Spinal cord (tissue), 9 donors: ENCODE measurements at regions not wholly inside any gene's neighbourhood (a gene's known extent, or its start where the extent isn't known, plus 50 kb on each side); places are given as distances from the start of the nearest gene placed in this dataset.
A peak's percentile ranks its signal among the peaks of the same experiment; 100 is the strongest.

Experiments used
- DNase-seq, 6 donors: peaks; one replicate each; pipeline versions ENCODE4 v3.0.0 to v3.0.0-alpha.2; 2013 to 2015; ENCODE audit warnings: low spot score in 6 of 6, low read depth in 4 of 6
- H3K27ac ChIP-seq: one replicate; pipeline ENCODE4 v1.5.1; 2013; ENCODE audit warnings: low read depth, low read length, control low read depth
- H3K27me3 ChIP-seq: one replicate; pipeline ENCODE4 v1.6.1; 2013; ENCODE audit warnings: low read length; ENCODE audit not compliant: control insufficient read depth, insufficient read depth
- H3K36me3 ChIP-seq: one replicate; pipeline ENCODE4 v1.6.1; 2013; ENCODE audit warnings: low read length; ENCODE audit not compliant: control insufficient read depth, insufficient read depth
- H3K4me1 ChIP-seq: one replicate; pipeline ENCODE4 v1.6.1; 2013; ENCODE audit warnings: low read length; ENCODE audit not compliant: control insufficient read depth, insufficient read depth
- H3K4me3 ChIP-seq: one replicate; pipeline ENCODE4 v1.5.1; 2013; ENCODE audit warnings: low read depth, low read length, control low read depth
- H3K9me3 ChIP-seq: one replicate; pipeline ENCODE4 v1.6.1; 2013; ENCODE audit warnings: low read length; ENCODE audit not compliant: control insufficient read depth, insufficient read depth
- WGBS: methylation state at CpG from one replicate; pipeline ENCODE4 v1.1.5; 2013; ENCODE audit warnings: missing lambda C conversion rate; ENCODE audit not compliant: insufficient coverage; 5-methylcytosine and 5-hydroxymethylcytosine counted together
- donor health status: healthy.

DNA sequence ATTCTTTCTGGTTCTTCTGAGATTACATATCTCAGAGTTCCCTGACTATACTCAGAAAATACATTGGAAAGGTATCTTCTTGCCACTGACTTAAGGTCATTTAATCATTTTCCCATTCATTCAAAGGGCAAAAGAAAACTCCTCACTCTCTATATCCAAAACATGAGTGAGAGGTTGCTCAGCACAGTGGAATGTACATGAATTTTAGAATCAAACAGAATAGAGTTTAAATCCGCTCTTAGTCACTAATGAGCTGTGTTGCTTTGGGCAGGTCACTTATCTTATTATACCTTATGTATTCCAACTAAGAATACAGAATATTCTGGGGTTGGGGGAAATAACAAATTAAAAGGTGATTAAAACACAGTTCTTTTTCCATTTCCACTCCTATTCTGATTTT is 452.6 kb upstream of the KLF12 start:
- no peaks in the 10 kb centered on the region for H3K27me3 ChIP-seq
- H3K27ac ChIP-seq, result no peak overlapping the region
- no peaks in the 10 kb centered on the region for H3K9me3 ChIP-seq
- no peak for DNase-seq
- no peak overlapping the region for H3K4me3 ChIP-seq
- no peaks in the 10 kb centered on the region for H3K4me1 ChIP-seq
- no CpG with 5 or more reads among the region's 1 CpG for WGBS
- H3K36me3 ChIP-seq, result no peaks in the 10 kb centered on the region

DNA sequence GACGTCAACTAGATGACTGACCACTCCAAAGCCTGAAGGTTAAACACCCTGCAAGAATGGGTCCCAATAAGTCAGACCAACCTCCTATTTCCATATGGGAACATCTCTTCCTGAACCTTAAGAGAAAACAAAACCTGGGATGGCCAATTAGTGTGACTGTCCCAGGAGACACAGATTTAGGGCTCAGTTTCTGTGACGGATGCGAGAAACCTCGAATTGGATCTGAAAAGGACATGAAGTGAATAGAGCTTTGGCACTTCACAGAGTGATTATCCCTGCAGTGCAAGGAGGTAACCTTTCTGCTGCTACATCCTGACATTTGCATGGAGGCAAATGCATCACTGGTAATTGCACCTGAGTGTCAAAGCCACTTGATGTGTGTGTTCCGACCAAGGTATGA is 442.2 kb upstream of the KLF12 start:
- Histone ChIP-seq H3K27ac (peak overlapping the region; percentile 70), H3K27me3 (no peaks in the 10 kb centered on the region), H3K4me3 (peak overlapping the region; percentile 47), H3K36me3 (no peaks in the 10 kb centered on the region), H3K9me3 (no peaks in the 10 kb centered on the region), H3K4me1 (no peaks in the 10 kb centered on the region)
- DNase-seq, result peak in 2 of 6 donors; percentile 39 to 78
- 48% methylated on average over 5 of the region's 5 CpGs for WGBS

- Histone ChIP-seq H3K4me3 (peak overlapping the region; percentile 47), H3K36me3 (no peaks in the 10 kb centered on the region), H3K27ac (peak overlapping the region; percentile 70), H3K27me3 (no peaks in the 10 kb centered on the region), H3K4me1 (no peaks in the 10 kb centered on the region), H3K9me3 (no peaks in the 10 kb centered on the region)
- DNase-seq, result peak; percentile 50 to 94 (median 60)
- WGBS, result 0% methylated on average over 29 of the region's 29 CpGs
Observed at GRCh38 chr13:74575729-74576125, 441.5 kb upstream of the KLF12 start.

GRCh38 chr13:74574964-74575728 is 440.9 kb upstream of the KLF12 start:
- Histone ChIP-seq H3K27me3 (no peaks in the 10 kb centered on the region), H3K36me3 (no peaks in the 10 kb centered on the region), H3K9me3 (no peaks in the 10 kb centered on the region), H3K4me3 (peak overlapping the region; percentile 47), H3K4me1 (no peaks in the 10 kb centered on the region), H3K27ac (peak overlapping the region; percentile 70)
- DNase-seq, result peak in 1 of 6 donors; percentile 71
- WGBS, result 0% methylated on average over 2 of the region's 10 CpGs

- no peak for DNase-seq
- H3K27ac ChIP-seq, result no peak overlapping the region
Observed at GRCh38 chr13:74573654-74574053, 439.4 kb upstream of the KLF12 start.

GRCh38 chr13:74571811-74572210 is 437.6 kb upstream of the KLF12 start:
- Histone ChIP-seq H3K27me3 (no peaks in the 10 kb centered on the region), H3K4me1 (no peaks in the 10 kb centered on the region), H3K4me3 (no peak overlapping the region), H3K27ac (no peak overlapping the region), H3K9me3 (no peaks in the 10 kb centered on the region), H3K36me3 (no peaks in the 10 kb centered on the region)
- WGBS, result 86% methylated on average over 1 of the region's 4 CpGs
- DNase-seq, result no peak

More at GRCh38 chr13:74573654-74574053, 439.4 kb upstream of the KLF12 start:
- no peak overlapping the region for H3K4me3 ChIP-seq
- no peaks in the 10 kb centered on the region for H3K27me3 ChIP-seq
- H3K4me1 ChIP-seq, result no peaks in the 10 kb centered on the region
- no peaks in the 10 kb centered on the region for H3K9me3 ChIP-seq
- H3K36me3 ChIP-seq, result no peaks in the 10 kb centered on the region
- WGBS, result 93% methylated on average over 3 of the region's 7 CpGs

GRCh38 chr13:74570834-74571233 is 436.6 kb upstream of the KLF12 start:
- H3K4me1 ChIP-seq, result no peaks in the 10 kb centered on the region
- H3K27ac ChIP-seq, result no peak overlapping the region
- no peaks in the 10 kb centered on the region for H3K27me3 ChIP-seq
- no peak overlapping the region for H3K4me3 ChIP-seq
- H3K9me3 ChIP-seq, result no peaks in the 10 kb centered on the region
- H3K36me3 ChIP-seq, result no peaks in the 10 kb centered on the region
- 75% methylated on average over 2 of the region's 2 CpGs for WGBS
- DNase-seq, result no peak

DNA sequence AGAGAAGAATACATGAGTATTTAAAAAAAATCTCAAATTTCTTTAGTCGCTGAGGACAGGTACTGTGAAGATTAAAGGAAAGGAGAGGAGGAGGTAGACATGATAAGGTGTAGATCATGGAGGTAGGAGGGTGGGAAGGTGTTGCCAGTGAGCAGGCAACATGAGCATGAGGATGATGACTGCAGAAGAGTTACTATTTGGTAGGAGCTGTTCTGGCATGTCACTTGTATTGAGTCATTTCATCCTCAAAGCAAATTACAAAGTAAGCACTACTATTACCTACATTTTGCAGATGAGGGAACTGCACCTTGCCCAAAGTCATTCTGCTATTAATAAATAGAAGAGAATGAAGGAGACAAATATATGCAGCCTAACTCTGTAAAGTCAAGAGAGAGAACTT is 435.8 kb upstream of the KLF12 start:
- DNase-seq, result no peak
- Histone ChIP-seq H3K36me3 (no peaks in the 10 kb centered on the region), H3K4me1 (no peaks in the 10 kb centered on the region), H3K9me3 (no peaks in the 10 kb centered on the region), H3K4me3 (no peak overlapping the region), H3K27ac (no peak overlapping the region), H3K27me3 (no peaks in the 10 kb centered on the region)
- WGBS, result 100% methylated on average over 1 of the region's 1 CpG

GRCh38 chr13:74569251-74569650 is 435.0 kb upstream of the KLF12 start:
- Histone ChIP-seq H3K4me3 (no peak overlapping the region), H3K36me3 (no peaks in the 10 kb centered on the region), H3K4me1 (no peaks in the 10 kb centered on the region), H3K9me3 (no peaks in the 10 kb centered on the region), H3K27me3 (no peaks in the 10 kb centered on the region), H3K27ac (no peak overlapping the region)
- DNase-seq, result no peak
- no CpG with 5 or more reads among the region's 1 CpG for WGBS

DNA sequence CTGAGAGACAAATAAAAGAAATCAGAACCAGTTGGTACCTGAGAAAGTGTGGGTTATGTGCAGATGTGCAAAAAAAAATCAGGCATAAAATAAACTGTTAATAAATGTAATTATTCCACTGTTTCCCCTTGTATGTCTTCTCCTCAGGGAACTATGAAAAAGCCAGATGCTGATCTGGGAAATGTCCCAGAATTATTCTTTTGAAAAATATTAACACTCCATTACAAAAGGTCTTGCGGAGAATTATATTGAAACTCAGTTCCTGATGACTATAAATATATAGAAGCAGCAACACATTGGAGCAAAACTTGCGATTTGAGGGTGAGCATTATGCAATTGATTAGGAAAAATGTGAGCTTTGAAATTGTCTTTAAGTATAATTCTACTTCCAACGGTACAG is 433.3 kb upstream of the KLF12 start:
- Histone ChIP-seq H3K4me3 (no peak overlapping the region), H3K9me3 (no peaks in the 10 kb centered on the region), H3K4me1 (no peaks in the 10 kb centered on the region), H3K27me3 (no peaks in the 10 kb centered on the region), H3K36me3 (no peaks in the 10 kb centered on the region), H3K27ac (no peak overlapping the region)
- no peak for DNase-seq
- no CpG with 5 or more reads among the region's 3 CpGs for WGBS
